ENCODE measurements at regions not wholly inside any gene's neighbourhood (a gene's known extent, or its start where the extent isn't known, plus 50 kb on each side); places are given as distances from the start of the nearest gene placed in this dataset.

DNA sequence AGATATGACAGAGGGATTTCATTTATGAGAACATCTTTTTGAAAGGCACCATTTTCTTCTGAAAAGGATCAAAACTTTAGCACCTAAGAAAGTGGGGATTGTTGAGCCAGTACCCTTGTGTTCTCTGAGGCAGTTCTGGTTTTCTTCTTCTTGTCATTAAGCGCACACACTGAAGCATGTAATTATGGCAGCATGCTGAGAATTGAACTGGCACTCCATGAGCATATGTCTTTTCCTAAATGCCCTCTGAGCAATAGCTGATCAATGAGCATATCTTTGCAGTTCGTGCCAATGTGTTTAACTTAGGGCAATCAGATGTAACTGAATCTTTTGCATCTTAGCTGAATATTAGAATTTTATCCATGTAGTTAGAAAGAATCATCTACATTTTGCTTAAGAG is 53.9 kb upstream of the VGLL3 start:
- Histone ChIP-seq H3K4me1 (ENCODE audit: insufficient read depth, low read length) (no peaks in the 10 kb centered on the region), H3K9me3 (ENCODE audit: low read length) (no peaks in the 10 kb centered on the region), H3K36me3 (replicated peaks in 1 of 2; ENCODE audit: control insufficient read depth in 1 of 2, insufficient read depth in 2 of 2, low read length in 2 of 2) (no peaks in the 10 kb centered on the region), H3K4me3 (replicated peaks in 1 of 3; ENCODE audit: insufficient read depth in 1 of 3, low read depth in 2 of 3, low read length in 3 of 3) (no peak overlapping the region), H3K79me2 (ENCODE audit: insufficient read depth, low read length) (no peaks in the 10 kb centered on the region), H2AFZ (ENCODE audit: low read length) (no peak overlapping the region), H3K27me3 (ENCODE audit: control insufficient read depth in 1 of 2, insufficient read depth in 2 of 2, low read length in 2 of 2) (no peaks in the 10 kb centered on the region), H3K9ac (ENCODE audit: insufficient read depth, low read depth, low read length) (no peak overlapping the region), H3K4me2 (ENCODE audit: low read depth, low read length) (no peak overlapping the region), H3K27ac (ENCODE audit: extremely low read length, insufficient read depth, low read length) (no peak overlapping the region), H4K20me1 (ENCODE audit: insufficient read depth, low read length) (no peaks in the 10 kb centered on the region)
- no peak for FAIRE-seq
- DNase-seq (ENCODE audit: low spot score), result no peak
- no peak for ATAC-seq
- intact Hi-C loops (cut with micrococcal nuclease; ENCODE audit: unreplicated experiment), result no loop called here
- in situ Hi-C loops (cut with HindIII; ENCODE audit: extremely low pct_ligation_motif_present, low pct_unique_long_range_greater_than_20kb), result no loop called here
- WGBS (ENCODE audit: low lambda C conversion rate), result 0% methylated on average over 2 of the region's 2 CpGs
- ChIA-PET CTCF (ENCODE audit: low intra/inter-chr PET ratio, low total read pairs) (no interaction called here), POLR2A (no interaction called here)
- no TSS peak for BruUV-seq (replicated peaks)
- no peak for TF ChIP-seq JUNB (CRISPR knock-in tag; IDR thresholded peaks at IDR 0.05; ENCODE audit: borderline replicate concordance)
- no peak for TF ChIP-seq YEATS2 (CRISPR knock-in tag; IDR thresholded peaks at IDR 0.05; ENCODE audit: borderline replicate concordance)
- TF ChIP-seq, protein P1, sequence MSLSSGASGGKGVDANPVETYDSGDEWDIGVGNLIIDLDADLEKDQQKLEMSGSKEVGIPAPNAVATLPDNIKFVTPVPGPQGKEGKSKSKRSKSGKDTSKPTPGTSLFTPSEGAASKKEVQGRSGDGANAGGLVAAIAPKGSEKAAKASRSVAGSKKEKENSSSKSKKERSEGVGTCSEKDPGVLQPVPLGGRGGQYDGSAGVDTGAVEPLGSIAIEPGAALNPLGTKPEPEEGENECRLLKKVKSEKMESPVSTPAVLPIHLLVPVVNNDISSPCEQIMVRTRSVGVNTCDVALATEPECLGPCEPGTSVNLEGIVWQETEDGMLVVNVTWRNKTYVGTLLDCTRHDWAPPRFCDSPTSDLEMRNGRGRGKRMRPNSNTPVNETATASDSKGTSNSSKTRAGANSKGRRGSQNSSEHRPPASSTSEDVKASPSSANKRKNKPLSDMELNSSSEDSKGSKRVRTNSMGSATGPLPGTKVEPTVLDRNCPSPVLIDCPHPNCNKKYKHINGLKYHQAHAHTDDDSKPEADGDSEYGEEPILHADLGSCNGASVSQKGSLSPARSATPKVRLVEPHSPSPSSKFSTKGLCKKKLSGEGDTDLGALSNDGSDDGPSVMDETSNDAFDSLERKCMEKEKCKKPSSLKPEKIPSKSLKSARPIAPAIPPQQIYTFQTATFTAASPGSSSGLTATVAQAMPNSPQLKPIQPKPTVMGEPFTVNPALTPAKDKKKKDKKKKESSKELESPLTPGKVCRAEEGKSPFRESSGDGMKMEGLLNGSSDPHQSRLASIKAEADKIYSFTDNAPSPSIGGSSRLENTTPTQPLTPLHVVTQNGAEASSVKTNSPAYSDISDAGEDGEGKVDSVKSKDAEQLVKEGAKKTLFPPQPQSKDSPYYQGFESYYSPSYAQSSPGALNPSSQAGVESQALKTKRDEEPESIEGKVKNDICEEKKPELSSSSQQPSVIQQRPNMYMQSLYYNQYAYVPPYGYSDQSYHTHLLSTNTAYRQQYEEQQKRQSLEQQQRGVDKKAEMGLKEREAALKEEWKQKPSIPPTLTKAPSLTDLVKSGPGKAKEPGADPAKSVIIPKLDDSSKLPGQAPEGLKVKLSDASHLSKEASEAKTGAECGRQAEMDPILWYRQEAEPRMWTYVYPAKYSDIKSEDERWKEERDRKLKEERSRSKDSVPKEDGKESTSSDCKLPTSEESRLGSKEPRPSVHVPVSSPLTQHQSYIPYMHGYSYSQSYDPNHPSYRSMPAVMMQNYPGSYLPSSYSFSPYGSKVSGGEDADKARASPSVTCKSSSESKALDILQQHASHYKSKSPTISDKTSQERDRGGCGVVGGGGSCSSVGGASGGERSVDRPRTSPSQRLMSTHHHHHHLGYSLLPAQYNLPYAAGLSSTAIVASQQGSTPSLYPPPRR (CRISPR knock-in tag; IDR thresholded peaks at IDR 0.05; ENCODE audit: borderline replicate concordance), result no peak
- TF ChIP-seq, protein P2, sequence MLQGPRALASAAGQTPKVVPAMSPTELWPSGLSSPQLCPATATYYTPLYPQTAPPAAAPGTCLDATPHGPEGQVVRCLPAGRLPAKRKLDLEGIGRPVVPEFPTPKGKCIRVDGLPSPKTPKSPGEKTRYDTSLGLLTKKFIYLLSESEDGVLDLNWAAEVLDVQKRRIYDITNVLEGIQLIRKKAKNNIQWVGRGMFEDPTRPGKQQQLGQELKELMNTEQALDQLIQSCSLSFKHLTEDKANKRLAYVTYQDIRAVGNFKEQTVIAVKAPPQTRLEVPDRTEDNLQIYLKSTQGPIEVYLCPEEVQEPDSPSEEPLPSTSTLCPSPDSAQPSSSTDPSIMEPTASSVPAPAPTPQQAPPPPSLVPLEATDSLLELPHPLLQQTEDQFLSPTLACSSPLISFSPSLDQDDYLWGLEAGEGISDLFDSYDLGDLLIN (CRISPR knock-in tag; IDR thresholded peaks at IDR 0.05; ENCODE audit: borderline replicate concordance), result no peak
- TF ChIP-seq, protein P3, sequence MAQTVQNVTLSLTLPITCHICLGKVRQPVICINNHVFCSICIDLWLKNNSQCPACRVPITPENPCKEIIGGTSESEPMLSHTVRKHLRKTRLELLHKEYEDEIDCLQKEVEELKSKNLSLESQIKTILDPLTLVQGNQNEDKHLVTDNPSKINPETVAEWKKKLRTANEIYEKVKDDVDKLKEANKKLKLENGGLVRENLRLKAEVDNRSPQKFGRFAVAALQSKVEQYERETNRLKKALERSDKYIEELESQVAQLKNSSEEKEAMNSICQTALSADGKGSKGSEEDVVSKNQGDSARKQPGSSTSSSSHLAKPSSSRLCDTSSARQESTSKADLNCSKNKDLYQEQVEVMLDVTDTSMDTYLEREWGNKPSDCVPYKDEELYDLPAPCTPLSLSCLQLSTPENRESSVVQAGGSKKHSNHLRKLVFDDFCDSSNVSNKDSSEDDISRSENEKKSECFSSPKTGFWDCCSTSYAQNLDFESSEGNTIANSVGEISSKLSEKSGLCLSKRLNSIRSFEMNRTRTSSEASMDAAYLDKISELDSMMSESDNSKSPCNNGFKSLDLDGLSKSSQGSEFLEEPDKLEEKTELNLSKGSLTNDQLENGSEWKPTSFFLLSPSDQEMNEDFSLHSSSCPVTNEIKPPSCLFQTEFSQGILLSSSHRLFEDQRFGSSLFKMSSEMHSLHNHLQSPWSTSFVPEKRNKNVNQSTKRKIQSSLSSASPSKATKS (CRISPR knock-in tag; IDR thresholded peaks at IDR 0.05), result no peak
- TF ChIP-seq, protein P4, sequence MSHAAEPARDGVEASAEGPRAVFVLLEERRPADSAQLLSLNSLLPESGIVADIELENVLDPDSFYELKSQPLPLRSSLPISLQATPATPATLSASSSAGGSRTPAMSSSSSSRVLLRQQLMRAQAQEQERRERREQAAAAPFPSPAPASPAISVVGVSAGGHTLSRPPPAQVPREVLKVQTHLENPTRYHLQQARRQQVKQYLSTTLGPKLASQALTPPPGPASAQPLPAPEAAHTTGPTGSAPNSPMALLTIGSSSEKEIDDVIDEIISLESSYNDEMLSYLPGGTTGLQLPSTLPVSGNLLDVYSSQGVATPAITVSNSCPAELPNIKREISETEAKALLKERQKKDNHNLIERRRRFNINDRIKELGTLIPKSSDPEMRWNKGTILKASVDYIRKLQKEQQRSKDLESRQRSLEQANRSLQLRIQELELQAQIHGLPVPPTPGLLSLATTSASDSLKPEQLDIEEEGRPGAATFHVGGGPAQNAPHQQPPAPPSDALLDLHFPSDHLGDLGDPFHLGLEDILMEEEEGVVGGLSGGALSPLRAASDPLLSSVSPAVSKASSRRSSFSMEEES (CRISPR knock-in tag; IDR thresholded peaks at IDR 0.05), result no peak
- no peak for TF ChIP-seq ZNF563 (CRISPR knock-in tag; IDR thresholded peaks at IDR 0.05)
- TF ChIP-seq ZNF761 (CRISPR knock-in tag; conservative IDR thresholded peaks at IDR 0.05), result no peak
- TF ChIP-seq, protein P5, sequence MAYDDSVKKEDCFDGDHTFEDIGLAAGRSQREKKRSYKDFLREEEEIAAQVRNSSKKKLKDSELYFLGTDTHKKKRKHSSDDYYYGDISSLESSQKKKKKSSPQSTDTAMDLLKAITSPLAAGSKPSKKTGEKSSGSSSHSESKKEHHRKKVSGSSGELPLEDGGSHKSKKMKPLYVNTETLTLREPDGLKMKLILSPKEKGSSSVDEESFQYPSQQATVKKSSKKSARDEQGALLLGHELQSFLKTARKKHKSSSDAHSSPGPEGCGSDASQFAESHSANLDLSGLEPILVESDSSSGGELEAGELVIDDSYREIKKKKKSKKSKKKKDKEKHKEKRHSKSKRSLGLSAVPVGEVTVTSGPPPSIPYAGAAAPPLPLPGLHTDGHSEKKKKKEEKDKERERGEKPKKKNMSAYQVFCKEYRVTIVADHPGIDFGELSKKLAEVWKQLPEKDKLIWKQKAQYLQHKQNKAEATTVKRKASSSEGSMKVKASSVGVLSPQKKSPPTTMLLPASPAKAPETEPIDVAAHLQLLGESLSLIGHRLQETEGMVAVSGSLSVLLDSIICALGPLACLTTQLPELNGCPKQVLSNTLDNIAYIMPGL (CRISPR knock-in tag; IDR thresholded peaks at IDR 0.05; ENCODE audit: borderline replicate concordance in 1 of 2, low read depth in 1 of 2), result no peak
- TF ChIP-seq, protein P6, sequence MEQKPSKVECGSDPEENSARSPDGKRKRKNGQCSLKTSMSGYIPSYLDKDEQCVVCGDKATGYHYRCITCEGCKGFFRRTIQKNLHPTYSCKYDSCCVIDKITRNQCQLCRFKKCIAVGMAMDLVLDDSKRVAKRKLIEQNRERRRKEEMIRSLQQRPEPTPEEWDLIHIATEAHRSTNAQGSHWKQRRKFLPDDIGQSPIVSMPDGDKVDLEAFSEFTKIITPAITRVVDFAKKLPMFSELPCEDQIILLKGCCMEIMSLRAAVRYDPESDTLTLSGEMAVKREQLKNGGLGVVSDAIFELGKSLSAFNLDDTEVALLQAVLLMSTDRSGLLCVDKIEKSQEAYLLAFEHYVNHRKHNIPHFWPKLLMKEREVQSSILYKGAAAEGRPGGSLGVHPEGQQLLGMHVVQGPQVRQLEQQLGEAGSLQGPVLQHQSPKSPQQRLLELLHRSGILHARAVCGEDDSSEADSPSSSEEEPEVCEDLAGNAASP (CRISPR knock-in tag; IDR thresholded peaks at IDR 0.05; ENCODE audit: borderline replicate concordance), result no peak
- no peak for TF ChIP-seq ZBTB7A (CRISPR knock-in tag; IDR thresholded peaks at IDR 0.05)
